Liver (tissue), 8 donors: ENCODE measurements at regions not wholly inside any gene's neighbourhood (a gene's known extent, or its start where the extent isn't known, plus 50 kb on each side); places are given as distances from the start of the nearest gene placed in this dataset.

Experiments used
- DNase-seq: peaks from one replicate; pipeline ENCODE4 v3.0.0-alpha.2; 2017; ENCODE audit warnings: low spot score
- H3K27ac ChIP-seq, 2 donors: one replicate each; pipeline ENCODE4 v1.7.0; 2013; ENCODE audit warnings: inconsistent platforms in 2 of 2, low read length in 2 of 2, control low read depth in 1 of 2, low read depth in 1 of 2, mild to moderate bottlenecking in 1 of 2
- H3K27me3 ChIP-seq, 4 donors: one replicate each; pipeline versions ENCODE4 v1.6.1 to v1.7.0; 2013; ENCODE audit warnings: low read length in 3 of 4, inconsistent platforms in 1 of 4, mild to moderate bottlenecking in 1 of 4, moderate library complexity in 1 of 4; ENCODE audit not compliant: control insufficient read depth in 4 of 4, insufficient read depth in 4 of 4
- H3K36me3 ChIP-seq, 4 donors: one replicate each; pipeline versions ENCODE4 v1.6.1 to v1.7.0; 2013; ENCODE audit warnings: low read length in 3 of 4, mild to moderate bottlenecking in 3 of 4, low read depth in 1 of 4, moderate library complexity in 1 of 4; ENCODE audit not compliant: control insufficient read depth in 4 of 4, insufficient read depth in 3 of 4
- H3K4me1 ChIP-seq, 4 donors: one replicate each; pipeline versions ENCODE4 v1.6.1 to v1.7.0; 2013; ENCODE audit warnings: low read length in 3 of 4, mild to moderate bottlenecking in 3 of 4, moderate library complexity in 1 of 4; ENCODE audit not compliant: control insufficient read depth in 4 of 4, insufficient read depth in 4 of 4
- H3K4me3 ChIP-seq, 3 donors: one replicate each; pipeline versions ENCODE4 v1.6.1 to v1.7.0; 2013; ENCODE audit warnings: low read length in 3 of 3, control low read depth in 1 of 3, low read depth in 1 of 3, mild to moderate bottlenecking in 1 of 3
- H3K9ac ChIP-seq, 2 donors: one replicate each; pipeline ENCODE4 v1.7.0; 2013; ENCODE audit warnings: low read length in 2 of 2, mild to moderate bottlenecking in 2 of 2, moderate library complexity in 2 of 2, control low read depth in 1 of 2, low read depth in 1 of 2
- H3K9me3 ChIP-seq, 4 donors: one replicate each; pipeline versions ENCODE4 v1.6.1 to v1.7.0; 2013; ENCODE audit warnings: low read length in 3 of 4; ENCODE audit not compliant: control insufficient read depth in 4 of 4
- EGR1 ChIP-seq, 2 donors: IDR thresholded peaks; 2 replicates each; pipeline ENCODE4 v1.6.1; 2016 to 2018; ENCODE audit warnings: antibody characterized with exemption in 2 of 2, low read depth in 2 of 2
- FOXA1 ChIP-seq: IDR thresholded peaks from 2 replicates; pipeline ENCODE4 v1.6.1; 2016; ENCODE audit warnings: antibody characterized with exemption
- FOXA2 ChIP-seq: IDR thresholded peaks from 2 replicates; pipeline ENCODE4 v1.6.1; 2016; ENCODE audit warnings: antibody characterized with exemption
- GABPA ChIP-seq, 2 donors: IDR thresholded peaks in 1 of 2; conservative IDR thresholded peaks in 1 of 2; 2 replicates each; pipeline ENCODE4 v1.6.1; 2016; ENCODE audit warnings: antibody characterized with exemption in 2 of 2, mild to moderate bottlenecking in 1 of 2, moderate library complexity in 1 of 2
- HNF4A ChIP-seq, 2 donors: conservative IDR thresholded peaks; 2 replicates each; pipeline ENCODE4 v1.6.1; 2016; ENCODE audit warnings: antibody characterized with exemption in 2 of 2, mild to moderate bottlenecking in 2 of 2
- HNF4G ChIP-seq: IDR thresholded peaks from 2 replicates; pipeline ENCODE4 v1.6.1; 2016; ENCODE audit warnings: antibody characterized with exemption
- NR2F2 ChIP-seq: IDR thresholded peaks from 2 replicates; pipeline ENCODE4 v1.6.1; 2016; ENCODE audit warnings: antibody characterized with exemption
- RAD21 ChIP-seq, 2 donors: IDR thresholded peaks; 2 replicates each; pipeline ENCODE4 v1.6.1; 2016; ENCODE audit warnings: antibody characterized with exemption in 2 of 2, mild to moderate bottlenecking in 2 of 2
- RXRA ChIP-seq, 2 donors: IDR thresholded peaks; 2 replicates each; pipeline ENCODE4 v1.6.1; 2017 to 2018; ENCODE audit warnings: antibody characterized with exemption in 2 of 2, mild to moderate bottlenecking in 1 of 2
- SP1 ChIP-seq: IDR thresholded peaks from 2 replicates; pipeline ENCODE4 v1.6.1; 2018; ENCODE audit warnings: antibody characterized with exemption, mild to moderate bottlenecking
- YY1 ChIP-seq: IDR thresholded peaks from 2 replicates; pipeline ENCODE4 v1.6.1; 2016; ENCODE audit warnings: antibody characterized with exemption, mild to moderate bottlenecking
- WGBS: extraction: QIAGEN DNeasy Blood & Tissue Kit; methylation state at CpG from one replicate; pipeline ENCODE4 v1.1.7; 2013; 5-methylcytosine and 5-hydroxymethylcytosine counted together
- TF ChIP-seq, protein P1 (sequence below): IDR thresholded peaks from 2 replicates; pipeline ENCODE4 v1.6.1; 2016; ENCODE audit warnings: antibody characterized with exemption
- TF ChIP-seq, protein P2 (sequence below): IDR thresholded peaks from 2 replicates; pipeline ENCODE4 v1.6.1; 2016; ENCODE audit warnings: antibody characterized with exemption
- TF ChIP-seq, protein P3 (sequence below): fragments of 150-350 bp; IDR thresholded peaks from 2 replicates; pipeline ENCODE4 v1.5.1; 2017; ENCODE audit warnings: improper control_type of control experiment, low read depth, low read length; ENCODE audit not compliant: missing input control
- TF ChIP-seq, protein P4 (sequence below): IDR thresholded peaks from 2 replicates; pipeline ENCODE4 v1.6.1; 2016; ENCODE audit warnings: antibody characterized with exemption
- TF ChIP-seq, protein P5 (sequence below): IDR thresholded peaks from 2 replicates; pipeline ENCODE4 v1.6.1; 2016; ENCODE audit warnings: antibody characterized with exemption, mild to moderate bottlenecking
- donor health status: healthy.
- donor health status: healthy.
- donor health status: healthy.
- donor health status: healthy.
- donor health status: healthy.

DNA sequence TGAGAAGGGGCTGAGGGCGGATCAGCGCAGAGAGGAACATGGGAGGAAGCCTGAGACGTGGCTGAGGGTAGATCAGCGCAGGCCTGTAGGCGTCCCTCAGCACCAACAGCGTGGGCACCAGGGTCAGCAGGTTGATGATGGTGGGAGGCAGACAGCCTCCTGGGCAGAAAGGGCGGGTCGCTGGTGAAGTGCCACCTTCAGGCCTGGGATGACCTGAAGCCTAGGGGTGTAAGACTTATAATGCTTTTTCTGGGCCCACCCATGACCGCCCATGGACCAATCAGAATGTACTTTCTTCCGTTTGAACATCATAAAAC lies 462.1 kb downstream of the TBC1D32 start:
- 84% methylated on average over 10 of the region's 10 CpGs for WGBS
- Histone ChIP-seq H3K9ac (no peak overlapping the region), H3K27ac (no peak overlapping the region), H3K4me1 (no peaks in the 10 kb centered on the region), H3K36me3 (no peaks in the 10 kb centered on the region), H3K9me3 (peaks cover 0 to 2% (median 0%) of the 10 kb centered on the region in 4 donors), H3K4me3 (no peak overlapping the region), H3K27me3 (no peaks in the 10 kb centered on the region)
- no peak for DNase-seq
- no peak for TF ChIP-seq RAD21 (IDR thresholded peaks at IDR 0.05)
- TF ChIP-seq NR2F2 = no peak
- TF ChIP-seq, protein P1, sequence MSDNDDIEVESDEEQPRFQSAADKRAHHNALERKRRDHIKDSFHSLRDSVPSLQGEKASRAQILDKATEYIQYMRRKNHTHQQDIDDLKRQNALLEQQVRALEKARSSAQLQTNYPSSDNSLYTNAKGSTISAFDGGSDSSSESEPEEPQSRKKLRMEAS = no peak
- TF ChIP-seq, protein P2, sequence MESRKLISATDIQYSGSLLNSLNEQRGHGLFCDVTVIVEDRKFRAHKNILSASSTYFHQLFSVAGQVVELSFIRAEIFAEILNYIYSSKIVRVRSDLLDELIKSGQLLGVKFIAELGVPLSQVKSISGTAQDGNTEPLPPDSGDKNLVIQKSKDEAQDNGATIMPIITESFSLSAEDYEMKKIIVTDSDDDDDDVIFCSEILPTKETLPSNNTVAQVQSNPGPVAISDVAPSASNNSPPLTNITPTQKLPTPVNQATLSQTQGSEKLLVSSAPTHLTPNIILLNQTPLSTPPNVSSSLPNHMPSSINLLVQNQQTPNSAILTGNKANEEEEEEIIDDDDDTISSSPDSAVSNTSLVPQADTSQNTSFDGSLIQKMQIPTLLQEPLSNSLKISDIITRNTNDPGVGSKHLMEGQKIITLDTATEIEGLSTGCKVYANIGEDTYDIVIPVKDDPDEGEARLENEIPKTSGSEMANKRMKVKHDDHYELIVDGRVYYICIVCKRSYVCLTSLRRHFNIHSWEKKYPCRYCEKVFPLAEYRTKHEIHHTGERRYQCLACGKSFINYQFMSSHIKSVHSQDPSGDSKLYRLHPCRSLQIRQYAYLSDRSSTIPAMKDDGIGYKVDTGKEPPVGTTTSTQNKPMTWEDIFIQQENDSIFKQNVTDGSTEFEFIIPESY = no peak
- no peak for TF ChIP-seq FOXA1
- no peak for TF ChIP-seq YY1
- TF ChIP-seq EGR1 (IDR thresholded peaks at IDR 0.05; ENCODE audit: low read depth in 2 of 2) = no peak
- TF ChIP-seq, protein P3, sequence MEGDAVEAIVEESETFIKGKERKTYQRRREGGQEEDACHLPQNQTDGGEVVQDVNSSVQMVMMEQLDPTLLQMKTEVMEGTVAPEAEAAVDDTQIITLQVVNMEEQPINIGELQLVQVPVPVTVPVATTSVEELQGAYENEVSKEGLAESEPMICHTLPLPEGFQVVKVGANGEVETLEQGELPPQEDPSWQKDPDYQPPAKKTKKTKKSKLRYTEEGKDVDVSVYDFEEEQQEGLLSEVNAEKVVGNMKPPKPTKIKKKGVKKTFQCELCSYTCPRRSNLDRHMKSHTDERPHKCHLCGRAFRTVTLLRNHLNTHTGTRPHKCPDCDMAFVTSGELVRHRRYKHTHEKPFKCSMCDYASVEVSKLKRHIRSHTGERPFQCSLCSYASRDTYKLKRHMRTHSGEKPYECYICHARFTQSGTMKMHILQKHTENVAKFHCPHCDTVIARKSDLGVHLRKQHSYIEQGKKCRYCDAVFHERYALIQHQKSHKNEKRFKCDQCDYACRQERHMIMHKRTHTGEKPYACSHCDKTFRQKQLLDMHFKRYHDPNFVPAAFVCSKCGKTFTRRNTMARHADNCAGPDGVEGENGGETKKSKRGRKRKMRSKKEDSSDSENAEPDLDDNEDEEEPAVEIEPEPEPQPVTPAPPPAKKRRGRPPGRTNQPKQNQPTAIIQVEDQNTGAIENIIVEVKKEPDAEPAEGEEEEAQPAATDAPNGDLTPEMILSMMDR = no peak
- TF ChIP-seq HNF4A (conservative IDR thresholded peaks at IDR 0.05) = no peak
- no peak for TF ChIP-seq RXRA (IDR thresholded peaks at IDR 0.05)
- TF ChIP-seq, protein P4, sequence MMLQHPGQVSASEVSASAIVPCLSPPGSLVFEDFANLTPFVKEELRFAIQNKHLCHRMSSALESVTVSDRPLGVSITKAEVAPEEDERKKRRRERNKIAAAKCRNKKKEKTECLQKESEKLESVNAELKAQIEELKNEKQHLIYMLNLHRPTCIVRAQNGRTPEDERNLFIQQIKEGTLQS = no peak
- TF ChIP-seq FOXA2 = no peak
- no peak for TF ChIP-seq SP1
- no peak for TF ChIP-seq GABPA (IDR thresholded peaks at IDR 0.05 in 1 of 2, conservative IDR thresholded peaks at IDR 0.05 in 1 of 2)
- TF ChIP-seq HNF4G = no peak
- TF ChIP-seq, protein P5, sequence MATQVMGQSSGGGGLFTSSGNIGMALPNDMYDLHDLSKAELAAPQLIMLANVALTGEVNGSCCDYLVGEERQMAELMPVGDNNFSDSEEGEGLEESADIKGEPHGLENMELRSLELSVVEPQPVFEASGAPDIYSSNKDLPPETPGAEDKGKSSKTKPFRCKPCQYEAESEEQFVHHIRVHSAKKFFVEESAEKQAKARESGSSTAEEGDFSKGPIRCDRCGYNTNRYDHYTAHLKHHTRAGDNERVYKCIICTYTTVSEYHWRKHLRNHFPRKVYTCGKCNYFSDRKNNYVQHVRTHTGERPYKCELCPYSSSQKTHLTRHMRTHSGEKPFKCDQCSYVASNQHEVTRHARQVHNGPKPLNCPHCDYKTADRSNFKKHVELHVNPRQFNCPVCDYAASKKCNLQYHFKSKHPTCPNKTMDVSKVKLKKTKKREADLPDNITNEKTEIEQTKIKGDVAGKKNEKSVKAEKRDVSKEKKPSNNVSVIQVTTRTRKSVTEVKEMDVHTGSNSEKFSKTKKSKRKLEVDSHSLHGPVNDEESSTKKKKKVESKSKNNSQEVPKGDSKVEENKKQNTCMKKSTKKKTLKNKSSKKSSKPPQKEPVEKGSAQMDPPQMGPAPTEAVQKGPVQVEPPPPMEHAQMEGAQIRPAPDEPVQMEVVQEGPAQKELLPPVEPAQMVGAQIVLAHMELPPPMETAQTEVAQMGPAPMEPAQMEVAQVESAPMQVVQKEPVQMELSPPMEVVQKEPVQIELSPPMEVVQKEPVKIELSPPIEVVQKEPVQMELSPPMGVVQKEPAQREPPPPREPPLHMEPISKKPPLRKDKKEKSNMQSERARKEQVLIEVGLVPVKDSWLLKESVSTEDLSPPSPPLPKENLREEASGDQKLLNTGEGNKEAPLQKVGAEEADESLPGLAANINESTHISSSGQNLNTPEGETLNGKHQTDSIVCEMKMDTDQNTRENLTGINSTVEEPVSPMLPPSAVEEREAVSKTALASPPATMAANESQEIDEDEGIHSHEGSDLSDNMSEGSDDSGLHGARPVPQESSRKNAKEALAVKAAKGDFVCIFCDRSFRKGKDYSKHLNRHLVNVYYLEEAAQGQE = no peak
